GM19035 (cell line): ENCODE measurements at regions not wholly inside any gene's neighbourhood (a gene's known extent, or its start where the extent isn't known, plus 50 kb on each side); places are given as distances from the start of the nearest gene placed in this dataset.

Experiments used
- ATAC-seq: cut with Tn5 transposase; IDR thresholded peaks from one replicate; pipeline ENCODE4 v1.9.1; 2021; ENCODE audit not compliant: unreplicated experiment

- no peak for ATAC-seq
Observed at GRCh38 chr14:49994951-49995561, 102.2 kb downstream of the ARF6 start.

- ATAC-seq = no peak
Observed at GRCh38 chr14:49997991-49998390, 105.1 kb downstream of the ARF6 start.

DNA sequence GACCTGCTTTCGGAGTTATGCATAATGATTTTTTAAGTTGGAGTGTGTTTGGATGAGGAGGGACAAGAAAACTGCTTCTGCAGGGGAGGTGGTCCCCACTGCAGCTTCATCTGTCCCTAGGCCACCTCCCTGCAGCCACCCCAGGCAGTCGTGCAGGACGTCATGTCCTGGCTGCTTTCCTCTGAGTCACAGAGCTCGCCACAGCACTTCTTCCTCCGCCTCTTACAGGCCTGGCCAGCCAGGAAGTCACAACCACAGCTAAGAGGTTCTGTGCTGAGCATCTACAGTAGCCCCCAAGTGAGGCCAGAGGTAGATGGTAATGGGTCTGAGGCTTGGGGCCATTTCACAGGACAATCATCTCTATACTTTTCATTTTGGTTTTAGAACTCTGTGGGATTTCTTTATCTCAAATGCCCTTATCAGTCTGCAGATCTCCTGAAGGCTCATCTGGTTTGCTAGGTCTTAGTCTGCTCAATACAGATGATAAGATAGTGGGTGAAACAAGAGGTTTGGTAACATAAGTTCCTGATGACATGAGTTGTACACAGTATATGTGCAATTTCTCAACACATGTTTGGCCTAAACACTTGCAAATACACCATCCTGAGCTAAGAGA lies 106.4 kb downstream of the ARF6 start:
- ATAC-seq = peak; percentile 48

DNA sequence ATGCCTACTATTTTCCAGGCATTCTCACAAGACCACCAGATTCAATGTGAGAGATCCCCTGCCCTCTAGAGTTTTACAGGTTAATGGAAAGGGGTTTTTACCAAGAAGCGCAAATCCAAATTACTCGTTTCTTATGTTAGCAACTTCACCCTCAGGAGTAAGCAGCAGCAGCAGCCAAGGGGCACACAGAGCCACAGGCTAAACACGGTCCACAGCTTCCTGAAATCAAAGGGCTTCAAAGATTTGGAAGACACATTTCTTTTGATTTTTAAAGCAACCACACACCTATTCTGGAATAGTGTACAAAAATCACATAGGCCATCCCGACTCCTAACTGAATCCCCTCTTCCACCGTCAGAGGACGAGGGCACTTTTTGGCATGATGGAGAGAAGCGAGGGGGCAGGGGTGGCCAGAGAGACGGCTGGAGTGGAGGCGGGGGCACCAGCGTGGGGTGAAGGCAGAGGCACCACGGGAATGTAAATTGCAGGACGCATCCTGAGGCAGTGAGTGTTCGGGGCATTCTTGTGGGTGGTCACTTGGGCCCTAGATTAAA lies 107.0 kb downstream of the ARF6 start:
- ATAC-seq = no peak

- no peak for ATAC-seq
Observed at GRCh38 chr14:50000380-50001150, 107.7 kb downstream of the ARF6 start.

DNA sequence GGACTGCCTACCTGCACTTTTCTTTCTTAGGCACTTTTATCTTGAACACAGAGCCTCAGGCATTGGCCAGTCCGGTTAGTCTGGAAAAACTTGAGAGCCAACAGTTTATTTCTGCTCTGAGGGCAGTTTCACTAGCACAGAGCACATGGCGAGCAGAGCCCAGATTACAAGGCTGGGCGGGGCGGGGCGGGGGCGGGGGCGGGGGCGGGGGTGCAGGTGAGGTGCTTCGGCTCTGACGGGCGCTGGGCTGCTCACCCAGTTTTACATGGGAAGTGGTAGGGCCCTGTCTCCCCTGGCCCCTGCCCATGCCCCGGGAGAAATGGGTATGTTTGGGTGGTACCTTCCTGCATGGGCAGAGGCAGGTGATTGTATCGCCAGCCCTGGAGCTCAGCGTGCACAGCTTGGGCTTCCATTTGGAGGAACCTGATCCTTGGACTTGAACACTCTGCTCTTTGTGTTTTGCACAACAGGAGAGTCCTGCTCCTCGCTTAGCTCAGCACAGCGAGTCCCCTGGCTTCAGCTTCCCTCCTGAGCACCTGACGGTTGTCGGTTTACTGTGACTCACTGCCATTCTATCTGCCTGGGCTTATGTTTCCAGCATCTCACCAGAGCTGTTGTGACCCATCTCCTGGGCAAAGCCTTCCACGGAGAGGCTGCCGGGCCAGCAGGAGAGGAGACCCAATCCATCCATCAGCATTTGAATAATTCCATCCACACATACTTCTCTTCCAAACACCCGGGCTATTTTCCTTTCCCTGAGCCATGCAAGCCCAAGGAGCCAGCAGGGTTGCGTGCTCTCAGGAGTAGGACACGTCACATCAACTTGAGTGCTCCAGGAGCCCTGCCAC lies 108.5 kb downstream of the ARF6 start:
- no peak for ATAC-seq

DNA sequence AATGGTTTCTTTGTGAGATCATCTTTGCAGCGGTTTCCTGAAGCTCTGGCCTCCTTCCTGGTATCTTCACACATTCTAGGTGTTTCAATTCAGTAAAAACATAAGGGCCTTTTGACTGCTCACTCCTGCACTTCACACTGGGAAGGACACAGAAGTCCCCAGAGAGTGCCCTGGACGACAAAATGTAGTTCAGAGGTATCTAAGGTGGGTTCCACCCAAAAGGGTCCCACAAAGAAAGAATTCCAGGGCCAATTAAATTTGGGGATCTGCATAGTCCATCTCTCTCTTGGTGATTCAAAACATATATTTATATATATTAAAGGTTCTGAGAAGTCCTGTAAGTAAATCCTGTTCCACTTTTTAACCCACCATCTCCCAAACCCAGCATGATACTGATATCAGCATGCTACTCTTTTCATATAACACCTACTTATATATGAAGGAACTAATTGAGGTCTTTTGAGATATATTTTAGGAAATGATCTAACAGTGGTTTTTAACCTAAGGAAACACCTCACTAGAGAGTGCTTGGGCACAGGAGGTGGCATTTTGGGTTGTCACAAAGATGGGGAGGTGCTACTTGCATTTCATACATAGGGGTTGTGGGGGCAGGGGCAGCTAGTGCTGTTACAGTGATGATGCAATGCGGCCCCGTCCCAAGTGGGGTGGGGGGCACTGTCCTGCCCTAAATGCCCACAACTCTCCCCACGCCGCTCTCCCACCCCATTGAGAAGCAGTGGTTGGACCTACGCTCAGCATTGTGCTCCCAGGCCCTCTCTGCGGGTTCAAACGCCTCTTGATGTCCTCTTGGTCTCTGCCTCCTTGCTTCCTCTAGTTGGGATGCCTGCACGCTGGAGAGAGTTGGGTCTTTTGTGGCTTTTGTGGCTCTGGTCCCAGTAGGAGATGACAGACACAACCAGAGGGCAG lies 109.4 kb downstream of the ARF6 start:
- no peak for ATAC-seq

DNA sequence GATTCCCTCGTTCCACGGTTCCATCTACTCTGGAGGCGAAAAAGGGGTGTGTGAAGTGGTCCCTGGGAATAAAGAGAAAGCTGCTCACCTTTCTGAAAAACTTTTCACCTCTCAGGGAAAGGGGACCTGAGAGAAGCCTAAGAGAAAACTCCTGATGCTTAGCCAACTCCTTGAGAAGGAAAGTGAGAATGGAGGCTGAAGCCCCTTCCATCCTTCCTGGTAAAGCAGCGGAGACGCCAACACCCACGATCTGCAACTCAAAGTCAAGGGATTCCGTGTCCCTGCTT lies 110.0 kb downstream of the ARF6 start:
- no peak for ATAC-seq

DNA sequence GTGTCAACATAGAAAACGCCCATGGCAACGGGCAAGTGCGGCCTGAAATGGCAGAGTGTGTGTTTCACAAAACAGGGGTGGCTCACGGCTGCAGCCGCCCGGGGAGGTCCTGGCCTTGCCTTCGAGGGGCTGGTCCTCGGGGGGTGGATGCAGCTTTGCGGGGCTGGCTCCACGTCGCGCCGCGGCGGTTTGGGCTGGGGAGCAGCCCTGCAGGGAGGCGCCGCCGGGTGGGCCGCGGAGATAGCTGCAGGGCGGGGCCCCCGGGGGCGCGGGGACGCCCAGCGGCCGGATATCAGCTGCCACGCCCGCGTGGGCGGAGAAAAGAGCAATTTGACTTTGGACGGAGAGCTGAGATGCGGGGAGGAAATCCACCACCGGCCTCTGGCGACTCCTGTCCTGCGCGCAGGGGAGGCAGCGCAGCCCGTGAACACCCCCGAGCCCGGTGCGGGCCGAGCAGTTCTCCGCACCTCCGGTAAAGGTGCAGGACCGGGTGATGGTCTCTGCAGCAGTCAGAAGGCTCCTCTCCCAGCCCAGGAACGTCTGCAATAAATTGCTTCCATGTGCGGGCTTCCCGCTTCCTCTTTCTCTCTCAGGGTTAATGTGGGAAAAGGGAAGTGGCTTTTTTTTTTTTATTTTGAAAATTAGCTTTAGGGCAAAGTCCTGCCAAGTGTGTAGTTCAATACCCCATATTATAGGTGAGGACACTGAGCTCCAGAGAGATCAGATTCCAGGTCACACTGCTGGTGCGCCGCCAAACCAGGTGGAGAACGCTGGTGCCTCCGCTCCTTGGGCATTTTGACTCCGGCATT lies 110.5 kb downstream of the ARF6 start:
- ATAC-seq = peak; percentile 43

- no peak for ATAC-seq
Observed at GRCh38 chr14:50006141-50006540, 110.2 kb downstream of the VCPKMT start.

GRCh38 chr14:50007123-50007903 lies 109.1 kb downstream of the VCPKMT start:
- ATAC-seq = no peak

DNA sequence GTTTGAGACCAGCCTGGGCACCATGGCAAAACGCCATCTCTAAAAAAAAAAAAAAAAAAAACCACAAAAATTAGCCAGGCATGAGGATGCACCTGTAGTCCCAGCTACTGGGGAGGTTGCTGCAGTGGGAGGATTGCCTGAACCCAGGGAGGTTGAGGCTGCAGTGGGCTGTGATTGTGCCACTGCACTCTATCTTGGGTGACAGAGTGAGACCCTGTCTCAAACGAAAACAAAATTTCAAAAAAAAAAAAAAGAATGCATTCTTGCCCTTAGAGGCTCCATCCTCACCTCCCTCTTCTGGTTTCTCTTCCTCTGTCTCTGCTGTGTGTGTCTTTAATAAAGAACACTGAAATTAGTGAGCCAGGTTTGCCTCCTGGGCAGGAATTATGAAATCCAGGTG lies 107.8 kb downstream of the VCPKMT start:
- ATAC-seq = no peak

GRCh38 chr14:50008974-50009373 lies 107.4 kb downstream of the VCPKMT start:
- no peak for ATAC-seq

DNA sequence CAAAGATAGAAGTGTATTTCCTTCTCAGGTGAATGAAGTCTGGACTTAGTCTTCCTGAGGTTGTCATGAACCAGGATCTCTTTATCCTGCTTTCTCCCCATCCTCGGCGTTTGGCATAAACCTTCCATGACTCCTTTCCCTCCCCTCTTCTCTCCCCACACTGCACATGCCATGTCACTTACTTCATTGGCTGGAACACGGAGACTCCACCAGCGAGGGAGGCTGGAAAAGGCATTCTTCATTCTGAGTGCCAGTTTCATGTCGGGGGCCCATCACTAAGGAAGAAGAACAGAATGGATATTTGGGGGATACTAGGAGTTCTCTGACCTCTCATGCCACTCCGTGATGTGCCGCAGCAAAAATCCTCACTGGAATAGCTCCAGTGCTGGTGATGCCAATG lies 105.6 kb downstream of the VCPKMT start:
- ATAC-seq = no peak

- no peak for ATAC-seq
Observed at GRCh38 chr14:50011242-50011641, 105.1 kb downstream of the VCPKMT start.

- no peak for ATAC-seq
Observed at GRCh38 chr14:50012644-50013043, 103.7 kb downstream of the VCPKMT start.

GRCh38 chr14:50013198-50013918 lies 103.0 kb downstream of the VCPKMT start:
- ATAC-seq = no peak

DNA sequence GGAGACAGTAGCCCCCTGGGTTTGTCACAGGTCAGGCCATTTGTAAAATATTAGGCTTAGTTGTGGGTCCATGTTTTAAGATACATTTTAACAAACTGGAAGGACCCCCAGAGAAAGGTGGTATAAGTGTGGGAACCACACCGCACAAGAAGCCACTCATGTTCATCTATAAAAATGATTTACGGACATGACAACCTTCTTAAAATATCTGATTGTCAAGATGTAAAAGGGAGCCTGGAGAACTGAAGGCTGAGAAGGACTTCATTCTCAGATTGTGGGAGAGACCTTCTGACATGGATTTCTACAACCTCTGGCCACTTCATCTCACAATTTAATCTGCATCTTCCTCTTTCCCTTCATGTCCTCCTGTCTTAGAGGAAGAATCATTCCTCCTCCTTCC lies 102.4 kb downstream of the VCPKMT start:
- no peak for ATAC-seq
